GM12801 (cell line): ENCODE measurements at regions not wholly inside any gene's neighbourhood (a gene's known extent, or its start where the extent isn't known, plus 50 kb on each side); places are given as distances from the start of the nearest gene placed in this dataset.

Experiments used
- TF ChIP-seq, protein P1 (sequence below): IDR thresholded peaks from one replicate; pipeline ENCODE4 v1.5.1; 2011; ENCODE audit warnings: control low read depth; ENCODE audit not compliant: insufficient read length; ENCODE audit errors: extremely low read depth

DNA sequence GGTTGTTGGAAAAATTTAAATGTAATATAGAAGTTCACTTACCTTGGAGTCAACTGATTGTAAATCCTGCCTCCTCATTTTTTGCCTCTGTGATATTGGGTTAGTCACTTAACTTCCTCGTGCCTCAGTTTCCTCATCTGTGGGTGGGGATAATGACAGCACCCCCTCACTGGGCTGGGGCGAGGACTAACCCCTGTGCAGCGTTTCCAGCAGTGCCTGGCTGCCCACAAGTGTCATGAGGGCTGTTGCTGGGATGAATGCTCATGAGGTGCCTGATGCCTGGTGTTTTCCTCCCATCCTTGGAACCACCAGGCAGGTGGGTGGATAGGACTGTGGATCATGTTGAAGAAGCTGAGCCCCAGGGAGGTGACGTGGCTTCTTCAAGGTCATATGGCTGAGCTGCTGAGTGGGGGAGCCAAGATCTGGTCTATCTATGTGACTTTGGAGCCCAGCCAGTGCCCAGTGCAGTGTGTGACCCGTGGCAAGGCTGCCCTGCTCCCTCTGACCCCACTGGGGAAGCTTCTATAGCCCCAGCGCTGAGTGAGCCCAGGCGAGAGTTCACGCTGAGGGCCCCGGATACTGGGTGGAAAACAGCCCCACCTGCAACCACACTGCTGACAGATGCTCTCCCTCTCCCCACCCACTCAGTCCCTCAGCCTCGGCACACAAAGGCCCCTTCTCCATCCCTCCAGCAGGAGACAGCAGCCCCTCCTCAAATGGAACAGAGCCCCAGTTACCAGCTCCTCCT lies 446.0 kb downstream of the PTPRU start:
- TF ChIP-seq, protein P1, sequence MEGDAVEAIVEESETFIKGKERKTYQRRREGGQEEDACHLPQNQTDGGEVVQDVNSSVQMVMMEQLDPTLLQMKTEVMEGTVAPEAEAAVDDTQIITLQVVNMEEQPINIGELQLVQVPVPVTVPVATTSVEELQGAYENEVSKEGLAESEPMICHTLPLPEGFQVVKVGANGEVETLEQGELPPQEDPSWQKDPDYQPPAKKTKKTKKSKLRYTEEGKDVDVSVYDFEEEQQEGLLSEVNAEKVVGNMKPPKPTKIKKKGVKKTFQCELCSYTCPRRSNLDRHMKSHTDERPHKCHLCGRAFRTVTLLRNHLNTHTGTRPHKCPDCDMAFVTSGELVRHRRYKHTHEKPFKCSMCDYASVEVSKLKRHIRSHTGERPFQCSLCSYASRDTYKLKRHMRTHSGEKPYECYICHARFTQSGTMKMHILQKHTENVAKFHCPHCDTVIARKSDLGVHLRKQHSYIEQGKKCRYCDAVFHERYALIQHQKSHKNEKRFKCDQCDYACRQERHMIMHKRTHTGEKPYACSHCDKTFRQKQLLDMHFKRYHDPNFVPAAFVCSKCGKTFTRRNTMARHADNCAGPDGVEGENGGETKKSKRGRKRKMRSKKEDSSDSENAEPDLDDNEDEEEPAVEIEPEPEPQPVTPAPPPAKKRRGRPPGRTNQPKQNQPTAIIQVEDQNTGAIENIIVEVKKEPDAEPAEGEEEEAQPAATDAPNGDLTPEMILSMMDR: no peak

DNA sequence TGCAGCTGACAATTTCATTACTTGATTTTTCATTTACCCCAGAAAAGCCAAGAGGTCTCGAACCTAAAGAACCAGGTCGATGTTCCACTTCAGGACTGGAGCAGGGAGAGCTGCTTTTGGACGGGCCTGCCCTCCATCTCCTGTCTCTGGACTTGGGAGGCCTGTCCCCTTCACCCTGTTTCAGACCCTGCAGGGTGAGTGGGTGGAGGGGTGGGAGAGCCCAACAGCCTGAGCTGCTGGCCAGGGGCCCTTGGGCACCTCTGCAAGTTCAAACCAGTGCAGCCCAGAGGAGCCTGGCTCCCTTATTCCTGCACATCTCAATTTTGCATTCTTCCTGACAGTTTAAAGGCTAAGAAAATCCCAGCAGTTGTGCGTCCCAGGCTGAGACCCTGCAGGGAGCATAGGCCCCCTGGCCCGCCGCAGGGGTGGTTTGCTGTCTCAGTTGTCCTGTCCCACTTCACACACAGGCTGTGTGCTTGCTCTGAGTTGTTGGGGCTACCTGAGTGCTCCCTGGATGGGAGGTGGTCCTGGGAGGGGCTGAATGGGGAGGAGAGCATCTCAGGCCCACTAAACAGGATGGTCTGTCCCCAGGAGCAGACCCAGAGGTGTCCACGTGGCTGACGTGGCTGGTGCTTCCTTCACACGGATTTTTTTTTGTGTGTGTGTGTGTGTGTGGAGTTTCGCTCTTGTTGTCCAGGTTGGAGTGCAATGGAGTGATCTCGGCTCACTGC lies 443.7 kb downstream of the PTPRU start:
- TF ChIP-seq, protein P1: no peak

DNA sequence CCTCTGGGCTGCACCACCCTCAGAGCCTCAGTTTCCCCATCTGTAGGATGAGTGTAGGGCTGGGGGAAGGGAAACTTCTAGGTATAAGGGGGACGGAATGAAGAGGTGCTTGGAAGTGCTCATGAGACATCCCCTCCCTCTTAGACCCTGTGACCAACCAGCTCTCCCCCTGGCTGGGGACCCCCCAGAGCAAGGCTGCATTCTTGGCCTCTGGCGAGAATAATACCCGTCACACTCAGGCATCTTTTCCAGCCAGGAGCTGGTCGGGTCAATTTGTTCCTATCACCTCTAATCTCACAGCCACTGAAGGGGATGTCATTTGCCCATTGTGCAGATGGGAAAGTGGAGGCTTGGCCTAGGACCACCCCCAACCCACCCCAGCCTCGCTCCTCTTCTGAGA lies 443.0 kb downstream of the PTPRU start:
- TF ChIP-seq, protein P1: no peak

DNA sequence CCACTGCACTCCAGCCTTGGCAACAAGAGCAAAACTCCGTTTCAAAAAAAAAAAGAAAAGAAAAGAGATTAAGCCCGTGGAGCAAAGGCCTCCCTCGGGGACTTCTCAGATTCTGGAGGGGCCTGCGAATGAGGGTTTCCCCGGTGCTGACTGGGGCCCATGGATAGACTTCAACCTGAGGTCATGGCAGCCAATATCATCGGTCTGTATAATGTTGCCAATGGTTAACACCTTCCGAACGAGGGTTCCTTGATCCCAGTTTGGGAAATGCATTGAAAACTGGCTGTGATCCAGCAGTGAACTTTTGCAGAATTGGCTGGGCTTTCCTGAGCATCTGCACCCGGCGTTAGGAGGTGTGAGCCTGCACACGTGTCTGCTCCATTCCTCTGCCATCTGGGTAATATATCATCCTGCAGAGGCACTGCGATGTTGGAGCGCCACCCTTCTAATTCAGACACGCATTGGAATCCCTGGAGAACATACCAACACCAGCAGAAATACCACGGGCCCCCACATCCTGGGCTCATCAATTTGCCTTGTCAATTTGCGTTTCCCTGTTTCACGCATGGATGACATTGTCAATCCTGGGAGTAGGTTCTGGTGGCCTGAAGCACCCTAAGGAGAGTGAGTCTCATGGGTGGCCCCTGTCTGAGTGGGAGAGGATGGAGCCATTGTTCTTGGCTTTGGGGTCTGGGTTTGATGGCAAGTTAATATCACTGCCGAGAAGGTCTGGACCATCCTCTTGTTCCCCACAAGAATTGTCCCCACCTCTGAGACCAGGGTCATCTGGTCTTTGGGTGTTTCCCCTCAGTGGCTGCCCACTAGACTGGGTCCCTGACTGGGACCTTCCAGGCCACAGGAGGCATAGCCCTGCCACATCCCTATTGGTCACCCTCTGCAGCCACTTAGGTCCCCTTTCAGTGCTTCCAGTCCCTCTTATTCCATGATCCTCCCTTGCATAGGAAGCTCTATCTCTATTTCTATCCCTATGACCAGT lies 441.0 kb downstream of the PTPRU start:
- TF ChIP-seq, protein P1: no peak

DNA sequence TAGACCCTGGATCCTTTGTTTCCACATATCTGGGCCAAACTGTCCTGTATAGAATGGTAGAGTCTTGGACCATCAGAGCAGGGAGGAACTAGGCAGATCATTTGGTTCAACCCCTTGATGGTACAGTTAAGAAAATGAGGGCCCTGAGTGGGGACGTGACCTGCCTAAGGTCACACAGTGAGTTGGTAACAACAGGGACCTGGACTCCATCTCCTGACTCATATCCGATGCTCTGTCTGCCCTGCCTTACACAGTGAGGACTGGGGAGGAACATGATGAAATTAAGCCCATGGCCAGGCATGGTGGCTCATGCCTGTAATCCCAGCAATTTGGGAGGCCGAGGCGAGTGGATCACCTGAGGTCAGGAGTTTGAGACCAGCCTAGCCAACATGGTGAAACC lies 440.2 kb downstream of the PTPRU start:
- TF ChIP-seq, protein P1: no peak

DNA sequence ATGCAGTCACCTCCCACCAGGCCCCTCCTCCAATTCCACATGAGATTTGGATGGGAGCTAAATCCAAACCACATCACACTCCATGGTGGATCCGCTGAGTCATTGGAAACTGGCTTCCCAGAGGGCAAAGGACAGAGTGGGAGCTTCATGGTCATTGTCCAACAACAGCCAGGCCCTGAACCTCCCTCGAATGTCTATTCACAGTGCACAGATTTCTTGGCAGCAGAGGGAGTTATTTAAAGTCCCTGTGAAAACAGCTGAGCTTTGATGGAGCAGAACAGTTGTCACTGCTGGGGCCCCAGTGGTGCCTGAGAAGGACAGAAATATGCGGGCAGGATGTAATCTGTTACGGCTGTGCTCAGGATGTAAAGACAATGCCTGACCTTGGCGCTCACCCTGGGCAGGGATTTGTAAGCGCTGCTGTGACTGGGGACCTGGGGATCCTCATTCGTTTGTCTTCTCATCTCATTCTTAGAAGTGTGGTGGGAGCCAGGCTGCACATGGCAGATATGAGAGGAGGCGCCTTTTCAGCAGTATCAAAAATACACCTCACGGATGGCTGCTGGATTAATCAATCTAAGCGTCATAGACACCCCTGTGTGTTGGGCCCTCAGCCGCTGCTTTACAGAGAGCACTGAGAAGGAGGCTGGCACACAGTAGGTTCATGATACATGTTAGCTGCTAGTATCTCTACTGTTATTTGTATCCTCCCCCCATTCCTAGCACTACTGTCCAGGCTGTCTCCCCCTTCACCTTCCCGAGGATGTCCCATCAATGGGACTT lies 439.4 kb downstream of the PTPRU start:
- TF ChIP-seq, protein P1: no peak
